ENCODE measurements at regions not wholly inside any gene's neighbourhood (a gene's known extent, or its start where the extent isn't known, plus 50 kb on each side); places are given as distances from the start of the nearest gene placed in this dataset.
A peak's percentile ranks its signal among the peaks of the same experiment; 100 is the strongest.

DNA sequence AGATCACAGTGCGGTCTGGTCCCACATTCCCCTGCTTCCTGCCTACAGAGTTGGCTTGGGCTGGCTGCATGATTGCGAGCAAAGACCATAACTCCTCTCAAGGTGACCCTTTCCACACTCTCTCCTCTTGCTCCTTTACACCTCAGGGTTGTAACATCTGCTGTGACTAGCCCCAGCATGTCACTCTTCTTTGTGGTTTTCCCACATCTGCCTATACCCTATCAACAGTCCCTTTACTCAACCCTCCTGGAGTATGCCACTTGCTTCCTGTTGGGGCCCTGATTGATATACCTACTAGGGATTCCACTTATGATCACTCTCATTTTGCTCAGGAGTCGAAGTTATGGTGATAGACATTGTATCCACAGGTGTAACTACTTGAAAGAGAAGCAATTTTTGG lies 58.9 kb upstream of the SGK1 start:
- no peak for DNase-seq

DNA sequence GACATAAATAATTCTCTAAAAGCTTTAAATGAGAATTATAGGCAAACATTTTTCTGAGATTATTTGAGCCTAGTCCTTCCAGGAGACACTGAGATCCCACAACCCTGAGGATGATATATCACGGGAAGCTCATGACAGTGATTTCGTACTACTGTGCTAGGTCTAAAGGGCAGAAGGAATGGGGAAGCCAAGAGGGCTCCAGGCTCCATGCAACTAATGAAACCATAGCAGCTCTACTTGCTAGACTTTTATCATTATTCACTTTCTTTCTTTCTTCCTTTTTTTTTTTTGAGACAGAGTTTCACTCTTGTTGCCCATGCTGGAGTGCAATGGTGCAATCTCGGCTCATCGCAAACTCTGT lies 57.3 kb upstream of the SGK1 start:
- DNase-seq, result no peak

DNA sequence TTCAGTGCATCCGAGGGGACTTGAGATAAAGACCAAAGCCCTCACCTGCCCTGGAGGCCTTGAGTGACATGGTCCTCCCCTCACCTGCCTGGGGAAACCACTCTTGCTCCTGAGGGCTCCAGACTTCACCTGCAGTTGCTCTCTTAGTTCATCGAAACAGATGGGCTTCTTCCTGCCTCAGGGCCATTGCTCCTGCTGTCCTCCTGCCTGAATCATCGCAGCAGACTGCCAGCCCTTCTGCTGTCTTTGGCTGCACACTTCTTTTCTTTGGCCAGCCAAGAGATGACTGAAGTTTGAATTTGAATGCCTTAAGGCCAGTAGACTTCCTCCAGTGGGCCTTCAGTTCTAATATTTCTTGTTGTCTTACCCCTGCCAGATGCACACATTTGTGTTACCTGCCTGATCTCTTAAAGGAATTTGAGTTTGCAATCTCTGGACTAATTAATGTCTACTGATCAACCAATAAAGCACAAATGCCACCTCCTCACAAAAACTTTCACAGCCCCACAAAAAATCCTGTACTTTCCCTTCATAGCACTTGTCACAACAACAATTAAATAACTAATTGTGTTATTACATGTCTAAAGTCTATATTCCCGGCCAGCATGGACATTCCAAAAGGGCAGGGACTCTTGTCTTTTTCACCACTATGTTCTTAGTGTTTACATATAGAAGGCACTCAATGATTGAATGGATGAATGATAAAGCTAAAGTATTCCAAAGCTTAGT lies 56.7 kb upstream of the SGK1 start:
- DNase-seq, result no peak

DNA sequence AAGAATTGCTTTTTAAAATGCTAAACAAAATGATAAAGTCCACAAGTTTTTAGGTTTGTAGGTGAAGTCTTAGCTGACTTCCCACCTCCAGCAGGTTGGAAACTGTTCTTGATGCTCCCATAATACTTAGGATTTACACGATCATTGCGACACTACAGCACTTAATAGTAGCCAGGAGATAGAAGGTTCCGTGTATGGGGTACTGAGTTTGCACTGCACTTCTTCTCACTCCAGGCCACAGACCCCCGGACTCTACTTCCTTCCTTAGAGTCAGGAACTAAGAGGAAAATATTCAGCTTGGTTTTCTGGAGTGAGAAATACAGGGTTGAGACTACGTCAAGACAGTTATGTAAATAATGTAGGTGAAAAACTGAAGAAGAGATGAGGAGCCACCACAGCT lies 56.1 kb upstream of the SGK1 start:
- no peak for DNase-seq

DNA sequence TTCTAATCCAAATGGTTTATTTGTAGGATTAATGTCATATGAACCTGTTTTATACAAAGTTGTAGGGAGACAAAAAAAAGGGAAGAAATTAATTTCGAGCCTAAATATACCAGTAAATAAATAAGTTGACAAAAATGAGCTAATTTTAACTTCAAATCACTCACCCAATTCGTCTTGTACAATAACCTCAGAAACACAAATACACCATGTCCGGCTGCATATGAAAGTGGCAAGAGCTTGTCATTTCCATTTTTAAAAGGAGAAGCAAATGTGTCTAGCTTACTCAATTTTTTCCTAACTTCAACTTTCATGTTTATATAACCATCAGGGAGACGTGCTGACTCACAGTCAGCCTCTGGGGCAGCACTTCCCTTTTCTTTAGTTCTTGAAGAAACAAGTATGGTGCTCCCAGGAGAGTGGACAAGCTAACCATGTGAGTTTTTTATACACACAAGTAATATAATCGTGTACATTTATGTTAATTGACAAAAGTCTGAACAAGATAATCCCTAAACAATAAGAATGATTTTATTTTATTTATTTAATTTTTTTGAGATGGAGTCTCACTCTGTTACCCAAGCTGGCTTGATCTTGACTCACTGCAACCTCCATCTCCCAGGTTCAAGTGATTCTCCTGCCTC lies 55.5 kb upstream of the SGK1 start:
- no peak for DNase-seq

DNA sequence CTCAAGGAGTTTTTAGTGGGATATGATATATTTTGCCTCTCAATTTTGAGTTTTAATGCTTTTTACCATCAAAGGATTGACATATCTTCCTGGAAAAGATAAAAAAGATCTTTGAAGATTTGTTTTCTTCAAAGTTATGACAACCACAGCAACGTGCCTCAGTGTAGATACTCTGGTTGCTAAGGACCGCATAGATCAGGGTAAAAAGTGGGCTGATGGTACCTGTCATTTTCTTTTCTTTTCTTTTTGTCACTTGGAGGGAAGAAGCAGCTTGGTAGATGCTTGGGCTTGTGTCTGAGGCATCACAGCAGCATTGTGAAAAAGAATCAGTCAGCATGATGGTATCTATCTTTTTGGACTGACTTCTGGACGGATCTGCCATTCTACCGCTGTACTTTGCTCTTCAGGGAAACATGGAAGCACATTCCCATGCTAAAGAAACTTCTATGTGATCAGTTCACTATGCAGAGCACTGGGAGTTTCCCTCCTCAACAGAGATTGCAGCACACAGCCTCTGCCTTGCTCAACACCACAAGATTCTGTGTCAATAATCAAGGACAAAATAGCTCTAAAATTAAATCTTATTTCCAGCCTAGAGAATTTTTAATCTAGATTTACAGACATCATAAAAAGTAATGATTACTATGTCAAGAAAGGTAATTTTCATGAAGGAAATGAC lies 54.8 kb upstream of the SGK1 start:
- no peak for DNase-seq

DNA sequence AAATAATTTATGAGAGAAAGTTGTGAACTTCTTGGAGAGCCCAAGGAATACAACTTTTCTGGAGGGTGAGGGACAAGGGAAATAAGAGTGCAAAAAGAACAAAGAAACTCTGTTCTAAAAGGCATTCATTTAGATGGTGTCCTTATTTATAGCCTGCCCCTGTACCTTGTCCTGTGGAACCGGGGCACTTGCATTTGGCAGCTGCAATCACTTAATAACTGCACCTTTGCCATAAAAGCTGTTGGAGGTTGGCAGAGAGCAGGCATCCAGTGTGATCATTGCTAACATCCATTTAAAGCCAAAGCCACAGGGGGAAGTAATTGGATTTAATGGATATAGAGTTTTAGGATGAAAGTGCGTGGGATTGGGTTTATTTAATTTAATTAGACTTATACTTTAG lies 50.8 kb upstream of the SGK1 start:
- peak; percentile 30 for DNase-seq
